ENCODE measurements at regions not wholly inside any gene's neighbourhood (a gene's known extent, or its start where the extent isn't known, plus 50 kb on each side); places are given as distances from the start of the nearest gene placed in this dataset.

DNA sequence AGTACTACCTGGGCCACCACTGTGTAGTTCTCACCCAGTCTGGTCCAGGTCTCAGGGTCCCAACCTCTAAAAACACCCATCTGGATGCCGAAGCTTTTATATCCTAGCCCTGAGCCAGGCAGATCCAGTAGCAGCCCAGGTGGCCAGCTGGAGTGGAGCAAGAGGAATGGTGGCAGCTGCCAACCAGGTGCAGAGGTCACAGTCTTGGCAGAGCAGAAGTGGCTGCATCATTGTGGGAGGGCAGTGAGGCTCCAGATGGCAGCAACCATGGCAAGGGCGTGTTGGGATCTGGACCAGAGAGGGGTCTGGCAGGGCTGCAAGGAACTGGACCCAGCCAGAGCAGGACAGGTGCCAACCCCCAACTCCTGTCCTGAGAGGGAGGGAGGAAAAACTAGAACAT, 72.2 kb upstream of the AGAP1 start:
- TF ChIP-seq CTCF (IDR thresholded peaks at IDR 0.05) (no peak), POLR2A (IDR thresholded peaks at IDR 0.05) (no peak)
